ENCODE measurements at regions not wholly inside any gene's neighbourhood (a gene's known extent, or its start where the extent isn't known, plus 50 kb on each side); places are given as distances from the start of the nearest gene placed in this dataset.
"Not testable (repeated sequence)": the region's sequence is repeated elsewhere in the genome, so short reads cannot be mapped to it uniquely, and the experiment has no call there.

- no peak for DNase-seq
Measured at GRCh38 chr1:101151286-101151685, 85.5 kb upstream of the S1PR1 start.

- no peak for DNase-seq
Measured at GRCh38 chr1:101150670-101151069, 86.1 kb upstream of the S1PR1 start.

GRCh38 chr1:101150266-101150665 lies 86.6 kb upstream of the S1PR1 start:
- no peak for DNase-seq

GRCh38 chr1:101148980-101149379 lies 87.8 kb upstream of the S1PR1 start:
- DNase-seq, result no peak

- DNase-seq, result no peak
Measured at GRCh38 chr1:101147381-101147780, 89.4 kb upstream of the S1PR1 start.

- no peak for DNase-seq
Measured at GRCh38 chr1:101145449-101145820, 91.4 kb upstream of the S1PR1 start.

- DNase-seq, result no peak
Measured at GRCh38 chr1:101144671-101145448, 92.0 kb upstream of the S1PR1 start.

GRCh38 chr1:101142244-101142643 lies 94.6 kb upstream of the S1PR1 start:
- no peak for DNase-seq

GRCh38 chr1:101141376-101141775 lies 95.4 kb upstream of the S1PR1 start:
- DNase-seq, result no peak

- DNase-seq, result no peak
Measured at GRCh38 chr1:101139821-101140718, 96.7 kb upstream of the S1PR1 start.

GRCh38 chr1:101139130-101139529 lies 97.7 kb upstream of the S1PR1 start:
- DNase-seq, result no peak

- no peak for DNase-seq
Measured at GRCh38 chr1:101137144-101138126, 99.4 kb upstream of the S1PR1 start.

- DNase-seq, result no peak
Measured at GRCh38 chr1:101136739-101137138, 100.1 kb upstream of the S1PR1 start.

- DNase-seq, result no peak
Measured at GRCh38 chr1:101136271-101136670, 100.5 kb upstream of the S1PR1 start.

GRCh38 chr1:101135526-101135925 lies 101.3 kb upstream of the S1PR1 start:
- DNase-seq, result no peak

- DNase-seq, result peak; percentile 46
Measured at GRCh38 chr1:101131239-101131843, 105.5 kb upstream of the S1PR1 start.

GRCh38 chr1:101130673-101131072 lies 105.1 kb upstream of the DPH5 start:
- no peak for DNase-seq

GRCh38 chr1:101128846-101129245 lies 103.3 kb upstream of the DPH5 start:
- DNase-seq, result no peak

GRCh38 chr1:101128211-101128727 lies 102.7 kb upstream of the DPH5 start:
- peak; percentile 6 for DNase-seq

GRCh38 chr1:101124405-101124804 lies 98.8 kb upstream of the DPH5 start:
- no peak for DNase-seq

GRCh38 chr1:101123904-101124303 lies 98.3 kb upstream of the DPH5 start:
- DNase-seq, result not testable (repeated sequence)

Measured in NCI-H69 (cell line).